IMR-90 (cell line): ENCODE measurements at regions not wholly inside any gene's neighbourhood (a gene's known extent, or its start where the extent isn't known, plus 50 kb on each side); places are given as distances from the start of the nearest gene placed in this dataset.

Source experiments
- ATAC-seq: fragments of 200-7000 bp; cut with Tn5 transposase; 2 replicates; pipeline ENCODE4 v1.9.1; 2020; ENCODE audit warnings: low read depth, mild to moderate bottlenecking, moderate library complexity
- BruUV-seq: library from RNA; stranded (reverse); fragments of 400-500 nt; replicated peaks from 2 replicates; lab custom pipeline; 2021; lab: Mats Ljungman, UMichigan
- CTCF ChIA-PET: fragments of 300-600 bp; formaldehyde crosslinking; extraction: SDS; loops from one replicate; lab custom pipeline; 2021; ENCODE audit warnings: antibody characterized with exemption; lab: Yijun Ruan, JAX
- POLR2A ChIA-PET: fragments of 300-600 bp; sonication (Branson Sonifier 250); formaldehyde crosslinking; loops from one replicate; lab custom pipeline; 2022; ENCODE audit warnings: antibody characterized with exemption; ENCODE audit not compliant: unreplicated experiment; lab: Charles Lee
- DNase-seq: peaks from one replicate; pipeline ENCODE4 v3.0.0; 2013
- H2AFZ ChIP-seq: replicated peaks from 2 replicates; pipeline ENCODE3; 2013; ENCODE audit warnings: low read length, mild to moderate bottlenecking; ENCODE audit not compliant: poor library complexity
- H2AK5ac ChIP-seq: 2 replicates; pipeline ENCODE4 v1.6.1; 2013; ENCODE audit warnings: low read depth, low read length, inconsistent platforms
- H2AK9ac ChIP-seq: replicated peaks from 2 replicates; pipeline ENCODE3; 2013; ENCODE audit warnings: mild to moderate bottlenecking, low read depth, low read length, moderate library complexity; ENCODE audit not compliant: poor library complexity
- H2BK120ac ChIP-seq: 2 replicates; pipeline ENCODE4 v1.6.1; 2013; ENCODE audit warnings: low read depth, low read length, inconsistent platforms
- H2BK15ac ChIP-seq: 3 replicates; pipeline ENCODE4 v1.6.1; 2013; ENCODE audit warnings: low read depth, low read length, inconsistent platforms
- H2BK20ac ChIP-seq: 2 replicates; pipeline ENCODE4 v1.6.1; 2013; ENCODE audit warnings: low read depth, mild to moderate bottlenecking, inconsistent platforms, low read length, moderate library complexity
- H2BK5ac ChIP-seq: 2 replicates; pipeline ENCODE4 v1.6.1; 2013; ENCODE audit warnings: mild to moderate bottlenecking, low read depth, low read length, inconsistent platforms; ENCODE audit not compliant: poor library complexity, severe bottlenecking
- H3K14ac ChIP-seq: replicated peaks from 2 replicates; pipeline ENCODE4 v1.6.1; 2013; ENCODE audit warnings: low read depth, low read length, inconsistent platforms
- H3K18ac ChIP-seq: 2 replicates; pipeline ENCODE4 v1.6.1; 2013; ENCODE audit warnings: low read depth, low read length, control low read depth
- H3K23ac ChIP-seq: 2 replicates; pipeline ENCODE4 v1.6.1; 2013; ENCODE audit warnings: low read depth, low read length, inconsistent platforms
- H3K27ac ChIP-seq: 2 replicates; pipeline ENCODE4 v1.5.1; 2013; ENCODE audit warnings: mild to moderate bottlenecking, control low read depth, low read length; ENCODE audit not compliant: insufficient read depth
- H3K27me3 ChIP-seq: 2 replicates; pipeline ENCODE4 v1.6.1; 2013; ENCODE audit warnings: low read length; ENCODE audit not compliant: control insufficient read depth, insufficient read depth
- H3K36me3 ChIP-seq: 2 replicates; pipeline ENCODE4 v1.6.1; 2013; ENCODE audit warnings: low read length, mixed read lengths; ENCODE audit not compliant: control insufficient read depth, insufficient read depth
- H3K4ac ChIP-seq: 2 replicates; pipeline ENCODE4 v1.6.1; 2013; ENCODE audit warnings: low read depth, low read length, inconsistent platforms
- H3K4me1 ChIP-seq: 2 replicates; pipeline ENCODE4 v1.6.1; 2013; ENCODE audit warnings: low read length, mixed read lengths; ENCODE audit not compliant: control insufficient read depth, insufficient read depth
- H3K4me2 ChIP-seq: 2 replicates; pipeline ENCODE4 v1.6.1; 2013; ENCODE audit warnings: low read depth, mild to moderate bottlenecking, control low read depth, low read length, moderate library complexity
- H3K4me3 ChIP-seq: 2 replicates; pipeline ENCODE4 v1.5.1; 2013; ENCODE audit warnings: low read depth, mild to moderate bottlenecking, control low read depth, low read length, moderate library complexity; ENCODE audit not compliant: insufficient read depth
- H3K56ac ChIP-seq: 2 replicates; pipeline ENCODE4 v1.6.1; 2013; ENCODE audit warnings: low read length, inconsistent platforms; ENCODE audit not compliant: insufficient read depth; ENCODE audit errors: extremely low read depth
- H3K79me1 ChIP-seq, 2 experiments: 2 replicates each; pipeline ENCODE4 v1.6.1; 2013; ENCODE audit warnings: low read length in 2 of 2, inconsistent platforms in 1 of 2, low read depth in 1 of 2
- H3K9ac ChIP-seq: 2 replicates; pipeline ENCODE4 v1.6.1; 2013; ENCODE audit warnings: low read depth, low read length, control low read depth
- H3K9me1 ChIP-seq: 2 replicates; pipeline ENCODE4 v1.6.1; 2013; ENCODE audit warnings: low read length, inconsistent platforms; ENCODE audit not compliant: insufficient read depth
- H3K9me3 ChIP-seq: 2 replicates; pipeline ENCODE4 v1.6.1; 2013; ENCODE audit warnings: low read length; ENCODE audit not compliant: control insufficient read depth, insufficient read depth
- H4K20me1 ChIP-seq: 2 replicates; pipeline ENCODE4 v1.6.1; 2013; ENCODE audit warnings: low read length, inconsistent platforms; ENCODE audit not compliant: insufficient read depth
- H4K5ac ChIP-seq: 2 replicates; pipeline ENCODE4 v1.6.1; 2013; ENCODE audit warnings: mild to moderate bottlenecking, low read depth, low read length, control low read depth
- H4K8ac ChIP-seq, 2 experiments: 2 replicates each; pipeline ENCODE4 v1.6.1; 2013; ENCODE audit warnings: low read depth in 2 of 2, low read length in 2 of 2, control low read depth in 1 of 2, inconsistent platforms in 1 of 2
- H4K91ac ChIP-seq: 2 replicates; pipeline ENCODE4 v1.6.1; 2013; ENCODE audit warnings: low read depth, low read length, inconsistent platforms; ENCODE audit not compliant: insufficient read depth
- BHLHE40 ChIP-seq: fragments of 150-350 bp; IDR thresholded peaks from 2 replicates; pipeline ENCODE4 v1.6.1; 2016; ENCODE audit warnings: mild to moderate bottlenecking, low read depth, low read length
- CEBPB ChIP-seq: IDR thresholded peaks from 2 replicates; pipeline ENCODE4 v1.6.1; 2012; ENCODE audit warnings: low read depth, low read length, improper control_type of control experiment
- CHD1 ChIP-seq: IDR thresholded peaks from 2 replicates; pipeline ENCODE4 v1.6.1; 2012; ENCODE audit warnings: low read depth, low read length, improper control_type of control experiment
- CTCF ChIP-seq: conservative IDR thresholded peaks from 2 replicates; pipeline ENCODE4 v1.5.1; 2012; ENCODE audit warnings: mild to moderate bottlenecking, low read depth, low read length, improper control_type of control experiment
- ELK1 ChIP-seq: fragments of 150-350 bp; IDR thresholded peaks from 2 replicates; pipeline ENCODE4 v1.6.1; 2016; ENCODE audit warnings: low read depth, mild to moderate bottlenecking, low read length, moderate library complexity, borderline replicate concordance
- MAFK ChIP-seq: IDR thresholded peaks from 2 replicates; pipeline ENCODE4 v1.6.1; 2012; ENCODE audit warnings: low read depth, low read length, improper control_type of control experiment
- MAZ ChIP-seq: IDR thresholded peaks from 2 replicates; pipeline ENCODE4 v1.6.1; 2012; ENCODE audit warnings: low read depth, mild to moderate bottlenecking, low read length, improper control_type of control experiment, moderate library complexity, borderline replicate concordance
- MXI1 ChIP-seq: IDR thresholded peaks from 2 replicates; pipeline ENCODE4 v1.6.1; 2012; ENCODE audit warnings: low read depth, mild to moderate bottlenecking, low read length, moderate library complexity, borderline replicate concordance
- POLR2A ChIP-seq: IDR thresholded peaks from 2 replicates; pipeline ENCODE4 v1.6.1; 2012; ENCODE audit warnings: mild to moderate bottlenecking, low read depth, low read length
- RAD21 ChIP-seq: IDR thresholded peaks from 2 replicates; pipeline ENCODE4 v1.6.1; 2012; ENCODE audit warnings: low read length, improper control_type of control experiment
- RFX5 ChIP-seq: IDR thresholded peaks from 2 replicates; pipeline ENCODE4 v1.8.0; 2012; ENCODE audit warnings: low read depth, mild to moderate bottlenecking, low read length, moderate library complexity
- USF2 ChIP-seq: fragments of 150-350 bp; IDR thresholded peaks from 2 replicates; pipeline ENCODE4 v1.6.1; 2017; ENCODE audit warnings: mild to moderate bottlenecking, antibody characterized with exemption, low read length, low read depth
- WGBS, 2 experiments: methylation state at CpG; one replicate each; pipeline versions ENCODE4 v1.1.5 to v1.1.7; 2013; ENCODE audit warnings: missing lambda C conversion rate in 2 of 2; ENCODE audit not compliant: insufficient read length in 1 of 2; ENCODE audit errors: extremely low coverage in 2 of 2; 5-methylcytosine and 5-hydroxymethylcytosine counted together
- dilution Hi-C: fragments of 300-500 bp; cut with HindIII; formaldehyde crosslinking; loops from one replicate; pipeline ENCODE4 v1.14.3; 2018; ENCODE audit warnings: low sequenced_read_pairs; ENCODE audit not compliant: unreplicated experiment
- in situ Hi-C: fragments of 300-500 bp; cut with MboI; formaldehyde crosslinking; loops from 3 replicates; pipeline ENCODE4 v1.14.3; 2019; ENCODE audit warnings: low sequenced_read_pairs, inconsistent platforms, mixed read lengths
- intact Hi-C: fragments of 100-400 bp; cut with micrococcal nuclease; formaldehyde crosslinking; loops from 2 replicates; pipeline ENCODE4 v1.10.0; 2022

- H4K20me1 ChIP-seq, result no peaks in the 10 kb centered on the region
- dilution Hi-C loops, result no loop called here
- H4K91ac ChIP-seq, result no peak overlapping the region
- H4K5ac ChIP-seq, result no peak overlapping the region
- H3K79me1 ChIP-seq, result no peaks in the 10 kb centered on the region
- no peak overlapping the region for H3K9ac ChIP-seq
- H2BK20ac ChIP-seq, result no peak overlapping the region
- H2AFZ ChIP-seq, result no peak overlapping the region
- H2BK120ac ChIP-seq, result no peak overlapping the region
- TF ChIP-seq CTCF, result no peak
- no peak for TF ChIP-seq MXI1
- TF ChIP-seq MAFK, result no peak
- TF ChIP-seq CHD1, result no peak
- TF ChIP-seq RFX5, result no peak
- TF ChIP-seq USF2, result no peak
- no peak for TF ChIP-seq RAD21
- TF ChIP-seq ELK1, result no peak
- TF ChIP-seq MAZ, result no peak
- TF ChIP-seq CEBPB, result no peak
- no peak for TF ChIP-seq BHLHE40
- no peak for TF ChIP-seq POLR2A
- POLR2A ChIA-PET, result no interaction called here
- no peaks in the 10 kb centered on the region for H3K4me1 ChIP-seq
- DNase-seq (no peak), ATAC-seq (no peak)
- no peak overlapping the region for H3K4ac ChIP-seq
- CTCF ChIA-PET, result no interaction called here
- H3K4me2 ChIP-seq, result no peak overlapping the region
- H3K18ac ChIP-seq, result no peak overlapping the region
- 53% methylated on average over 3 of the region's 7 CpGs; no CpG with 5 or more reads in 1 of the 2 experiments for WGBS, 2 experiments
- in situ Hi-C loops, result no loop called here
- no peaks in the 10 kb centered on the region for H3K36me3 ChIP-seq
- no peak overlapping the region for H2AK9ac ChIP-seq
- no peaks in the 10 kb centered on the region for H3K27me3 ChIP-seq
- intact Hi-C loops, result no loop called here
- H3K9me3 ChIP-seq, result peaks cover 19% of the 10 kb centered on the region
- no peak overlapping the region for H2BK5ac ChIP-seq
- H3K23ac ChIP-seq, result no peak overlapping the region
- no peak overlapping the region for H3K4me3 ChIP-seq
- no peaks in the 10 kb centered on the region for H3K9me1 ChIP-seq
- no peak overlapping the region for H2BK15ac ChIP-seq
- H4K8ac ChIP-seq, result no peak overlapping the region
- H3K27ac ChIP-seq, result no peak overlapping the region
- no TSS peak for BruUV-seq
- no peak overlapping the region for H2AK5ac ChIP-seq
- no peak overlapping the region for H3K56ac ChIP-seq
- no peak overlapping the region for H3K14ac ChIP-seq
Observed at GRCh38 chr12:125284945-125285685, 219.9 kb downstream of the AACS start.
